Neural progenitor cell (in vitro differentiated cells): ENCODE measurements at regions not wholly inside any gene's neighbourhood (a gene's known extent, or its start where the extent isn't known, plus 50 kb on each side); places are given as distances from the start of the nearest gene placed in this dataset.

Experiments used
- CTCF ChIP-seq: fragments of 200-600 bp; sonication (generic); IDR thresholded peaks from 2 replicates; pipeline ENCODE4 v1.5.1; 2017; ENCODE audit warnings: antibody characterized with exemption, mild to moderate bottlenecking
- EZH2 ChIP-seq: fragments of 200-600 bp; sonication (generic); IDR thresholded peaks from 2 replicates; pipeline ENCODE4 v1.6.1; 2017; ENCODE audit warnings: antibody characterized with exemption, mild to moderate bottlenecking, moderate library complexity
- EZH2phosphoT487 ChIP-seq: fragments of 200-600 bp; sonication (generic); IDR thresholded peaks from 2 replicates; pipeline ENCODE4 v1.6.1; 2017; ENCODE audit warnings: antibody characterized with exemption

DNA sequence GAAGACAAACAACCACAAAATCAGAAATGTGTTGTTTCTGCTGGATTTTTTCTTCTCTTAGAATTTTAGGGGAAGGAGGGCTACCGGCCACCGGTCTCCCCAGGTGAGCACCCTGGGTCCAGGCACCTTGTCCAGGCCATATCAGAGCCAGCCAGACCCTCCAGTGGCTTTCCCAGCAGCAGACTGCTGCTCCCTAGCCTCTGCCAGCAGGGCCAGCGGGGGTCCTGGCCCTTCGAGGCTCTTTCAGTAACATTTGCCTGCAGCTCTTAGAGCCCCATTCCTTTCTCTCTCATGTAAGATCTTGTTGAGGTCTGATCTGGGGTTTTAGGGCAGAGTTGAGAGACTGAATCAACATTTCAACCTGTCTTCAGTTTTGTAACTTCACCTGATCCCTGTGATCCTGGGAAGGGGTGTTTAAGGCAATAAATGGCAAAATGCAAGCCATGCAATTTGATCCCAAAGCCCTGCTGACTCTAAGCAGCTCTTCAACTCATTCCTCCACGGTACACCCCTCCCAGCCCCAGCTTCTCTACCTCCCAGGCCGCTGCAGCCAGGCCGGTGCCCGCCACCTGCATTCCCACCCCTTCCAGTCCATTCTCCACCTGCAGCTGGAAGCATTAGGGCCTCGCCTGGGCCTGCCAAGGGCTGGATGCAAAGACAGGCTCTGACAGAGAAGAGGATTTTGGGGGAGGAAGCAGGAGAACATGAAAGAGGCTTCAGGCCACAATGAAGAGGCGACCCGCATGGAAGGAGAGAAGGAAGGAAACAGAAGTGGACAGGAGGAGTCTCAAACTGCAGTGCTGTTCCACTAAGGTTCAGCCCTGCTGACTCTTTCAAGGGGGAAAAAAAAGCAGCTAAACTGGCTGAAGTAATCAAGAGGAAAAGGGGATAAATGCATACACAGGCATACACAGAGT is 113.0 kb upstream of the FGF3 start:
- TF ChIP-seq CTCF (no peak), EZH2 (no peak), EZH2phosphoT487 (no peak)
